ENCODE measurements at regions not wholly inside any gene's neighbourhood (a gene's known extent, or its start where the extent isn't known, plus 50 kb on each side); places are given as distances from the start of the nearest gene placed in this dataset.

GRCh38 chr1:220453371-220453770 is 74.6 kb upstream of the MARK1 start:
- BruUV-seq (replicated peaks), result no TSS peak
- no peak overlapping the region for H3K9ac ChIP-seq (ENCODE audit: insufficient read depth in 1 of 2, low read depth in 2 of 2, low read length in 2 of 2)
- no peak overlapping the region for H2AFZ ChIP-seq (ENCODE audit: low read depth, low read length)
- no peaks in the 10 kb centered on the region for H4K20me1 ChIP-seq (replicated peaks; ENCODE audit: control insufficient read depth, insufficient read depth, low read length)
- ChIA-PET CTCF (ENCODE audit: low intra/inter-chr PET ratio) (no interaction called here), POLR2A (interaction anchor here (0.6 kb wide), 1 partner anchor 10 kb away, joined by 4 read pairs; no protein-coding TSS in a partner anchor)
- DNase-seq (ENCODE audit: extremely low read depth in 1 of 4, low spot score in 3 of 4) (no peak), ATAC-seq (no peak), FAIRE-seq (no peak)
- intact Hi-C loops (cut with micrococcal nuclease) (no loop called here), in situ Hi-C loops (cut with MboI) (no loop called here)
- H3K27ac ChIP-seq (ENCODE audit: extremely low read depth, low read depth, low read length), result no peak overlapping the region
- no peak overlapping the region for H3K4me3 ChIP-seq
- H3K27me3 ChIP-seq (ENCODE audit: control insufficient read depth in 2 of 2, insufficient read depth in 2 of 2, low read length in 2 of 2), result no peaks in the 10 kb centered on the region
- H3K9me1 ChIP-seq (ENCODE audit: control insufficient read depth, insufficient read depth, low read length), result no peaks in the 10 kb centered on the region
- H3K36me3 ChIP-seq (ENCODE audit: control insufficient read depth, insufficient read depth, low read length), result no peaks in the 10 kb centered on the region
- H3K79me2 ChIP-seq (ENCODE audit: control insufficient read depth, insufficient read depth, low read length), result no peaks in the 10 kb centered on the region
- 0% methylated on average over 2 of the region's 2 CpGs for WGBS (ENCODE audit: insufficient coverage, low coverage, missing lambda C conversion rate)
- no peaks in the 10 kb centered on the region for H3K4me1 ChIP-seq (replicated peaks in 1 of 2; ENCODE audit: control insufficient read depth in 2 of 2, insufficient read depth in 2 of 2, low read length in 2 of 2)
- H3K4me2 ChIP-seq (ENCODE audit: insufficient read depth, low read length), result no peak overlapping the region
- H3K9me3 ChIP-seq (replicated peaks; ENCODE audit: control insufficient read depth, insufficient read depth, low read depth, low read length), result no peaks in the 10 kb centered on the region
- TF ChIP-seq SP1 (CRISPR knock-in tag; IDR thresholded peaks at IDR 0.05) (no peak), FUS (optimal IDR thresholded peaks at IDR 0.05; ENCODE audit: low read depth, low read length) (no peak), ZNF512 (tag; IDR thresholded peaks at IDR 0.05) (no peak), BRCA1 (IDR thresholded peaks at IDR 0.05) (no peak), BRCA1 (CRISPR knock-in tag; IDR thresholded peaks at IDR 0.05) (no peak), SRSF1 (IDR thresholded peaks at IDR 0.05; ENCODE audit: low read depth, low read length) (no peak), HDAC6 (IDR thresholded peaks at IDR 0.05; ENCODE audit: low read depth, low read length) (no peak), SIRT6 (IDR thresholded peaks at IDR 0.05; ENCODE audit: low read depth, low read length) (no peak), SMAD3 (CRISPR knock-in tag; conservative IDR thresholded peaks at IDR 0.05) (no peak), SMARCE1 (IDR thresholded peaks at IDR 0.05) (no peak), XRCC3 (IDR thresholded peaks at IDR 0.05) (no peak), SMARCB1 (IDR thresholded peaks at IDR 0.05; ENCODE audit: insufficient read length, low read depth) (no peak), ZNF785 (CRISPR knock-in tag; IDR thresholded peaks at IDR 0.05) (no peak), POLR2B (IDR thresholded peaks at IDR 0.05; ENCODE audit: low read depth, partially characterized antibody) (no peak), TCF7L2 (IDR thresholded peaks at IDR 0.05; ENCODE audit: low read depth, low read length) (no peak), CREBBP (IDR thresholded peaks at IDR 0.05; ENCODE audit: low read depth, low read length) (no peak)

Data from K562 (cell line).